Brain microvascular endothelial cell (primary cell): ENCODE measurements at regions not wholly inside any gene's neighbourhood (a gene's known extent, or its start where the extent isn't known, plus 50 kb on each side); places are given as distances from the start of the nearest gene placed in this dataset.

ENCODE experiments used
- DNase-seq: peaks from one replicate; pipeline ENCODE4 v3.0.0-alpha.2; 2020
- H3K27ac ChIP-seq: fragments of 250-450 bp; sonication (Bioruptor Pico); 2 replicates; pipeline ENCODE4 v1.5.1; 2020; ENCODE audit warnings: mild to moderate bottlenecking, moderate library complexity
- H3K27me3 ChIP-seq: fragments of 250-450 bp; sonication (Bioruptor Pico); replicated peaks from 2 replicates; pipeline ENCODE4 v1.5.1; 2020; ENCODE audit warnings: mild to moderate bottlenecking
- H3K36me3 ChIP-seq: fragments of 250-450 bp; sonication (Bioruptor Pico); replicated peaks from 2 replicates; pipeline ENCODE4 v1.5.1; 2020; ENCODE audit warnings: mild to moderate bottlenecking
- H3K4me3 ChIP-seq: 2 replicates; pipeline ENCODE4 v1.5.1; 2011; ENCODE audit warnings: low read depth, mild to moderate bottlenecking, control low read depth, low read length, moderate library complexity
- CTCF ChIP-seq: IDR thresholded peaks from 2 replicates; pipeline ENCODE4 v1.5.1; 2011; ENCODE audit warnings: low read depth, mild to moderate bottlenecking, moderate library complexity, low read length, control low read depth, inconsistent platforms; ENCODE audit errors: missing control alignments
- in situ Hi-C: cut with HindIII; loops from 2 replicates; pipeline ENCODE4 v1.10.0; 2017; ENCODE audit warnings: low sequenced_read_pairs, low pct_ligation_motif_present

DNA sequence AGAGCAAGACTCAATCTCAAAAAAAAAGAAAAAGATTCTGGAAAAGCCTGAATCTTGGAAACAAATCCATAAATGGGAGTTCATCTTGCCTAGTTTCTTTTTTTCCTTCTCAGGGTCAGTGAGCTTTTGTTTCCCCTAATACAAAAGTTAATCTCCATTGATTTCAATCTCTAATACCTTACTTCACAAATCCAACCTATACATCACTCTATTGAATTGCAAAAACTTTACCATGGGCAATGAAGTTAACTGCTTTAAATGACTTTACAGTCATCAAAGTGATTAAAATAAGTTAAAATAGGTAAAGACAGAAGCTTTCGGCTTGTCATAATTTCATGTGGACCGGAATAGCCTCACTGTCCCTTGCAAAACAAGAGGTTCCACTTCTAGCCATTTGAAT lies 1012.7 kb upstream of the SEL1L start:
- Histone ChIP-seq H3K4me3 (no peak overlapping the region), H3K36me3 (no peaks in the 10 kb centered on the region), H3K27ac (no peak overlapping the region), H3K27me3 (no peaks in the 10 kb centered on the region)
- no peak for TF ChIP-seq CTCF
- in situ Hi-C loops: no loop called here
- no peak for DNase-seq

- no peak for DNase-seq
- Histone ChIP-seq H3K27me3 (no peaks in the 10 kb centered on the region), H3K4me3 (no peak overlapping the region), H3K36me3 (no peaks in the 10 kb centered on the region), H3K27ac (no peak overlapping the region)
- no peak for TF ChIP-seq CTCF
- in situ Hi-C loops: no loop called here
Observed at GRCh38 chr14:82549306-82549990, 1015.8 kb upstream of the SEL1L start.

- TF ChIP-seq CTCF: no peak
- in situ Hi-C loops: no loop called here
- Histone ChIP-seq H3K27me3 (no peaks in the 10 kb centered on the region), H3K4me3 (no peak overlapping the region), H3K27ac (no peak overlapping the region), H3K36me3 (no peaks in the 10 kb centered on the region)
- DNase-seq: no peak
Observed at GRCh38 chr14:82562881-82563280, 1029.2 kb upstream of the SEL1L start.

DNA sequence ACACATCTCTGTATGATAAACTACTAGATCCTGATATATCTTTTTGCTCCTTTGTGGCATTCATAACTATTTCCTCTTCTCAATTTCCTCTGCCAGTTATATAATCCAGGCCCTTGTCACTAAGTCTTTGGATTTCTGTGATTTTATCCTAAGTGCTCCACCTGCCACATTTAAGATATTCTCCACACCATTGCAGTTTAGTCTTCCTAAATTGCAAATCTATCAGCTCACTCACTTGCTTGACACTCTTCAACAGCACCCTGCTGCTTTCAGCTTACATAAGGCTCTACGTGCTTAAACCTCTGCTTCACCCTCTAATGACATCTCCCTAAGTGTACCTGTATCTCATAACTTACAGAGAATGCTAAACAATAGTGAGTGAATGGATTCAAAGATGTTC lies 1032.2 kb upstream of the SEL1L start:
- no peaks in the 10 kb centered on the region for H3K27me3 ChIP-seq
- in situ Hi-C loops: no loop called here
- H3K4me3 ChIP-seq: no peak overlapping the region
- no peak for DNase-seq
- no peak overlapping the region for H3K27ac ChIP-seq
- H3K36me3 ChIP-seq: no peaks in the 10 kb centered on the region
- TF ChIP-seq CTCF: no peak

DNA sequence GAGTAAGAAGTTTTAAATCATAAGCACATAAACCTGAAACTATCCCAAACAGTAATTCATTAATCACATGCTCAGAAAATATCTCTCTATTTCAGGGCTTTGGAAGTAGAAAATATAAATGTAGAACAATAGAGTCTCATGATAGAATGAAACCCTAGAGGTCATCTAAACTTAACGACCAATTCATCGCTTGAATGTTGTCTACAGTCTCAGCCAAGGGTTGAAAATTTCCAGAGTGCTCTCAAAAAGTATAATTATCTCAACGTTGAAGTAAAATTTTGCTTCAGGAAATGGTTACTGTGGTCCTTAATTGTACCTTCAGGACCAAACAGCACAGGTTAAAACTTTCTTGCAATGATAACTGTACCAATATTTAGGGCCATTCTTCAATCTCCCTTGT lies 1053.6 kb upstream of the SEL1L start:
- in situ Hi-C loops: no loop called here
- DNase-seq: no peak

More for the DNA sequence above, 1053.6 kb upstream of the SEL1L start:
- no peak overlapping the region for H3K27ac ChIP-seq
- H3K4me3 ChIP-seq: no peak overlapping the region
- H3K36me3 ChIP-seq: no peaks in the 10 kb centered on the region
- no peaks in the 10 kb centered on the region for H3K27me3 ChIP-seq
- TF ChIP-seq CTCF: no peak
